ENCODE measurements at regions not wholly inside any gene's neighbourhood (a gene's known extent, or its start where the extent isn't known, plus 50 kb on each side); places are given as distances from the start of the nearest gene placed in this dataset.

DNA sequence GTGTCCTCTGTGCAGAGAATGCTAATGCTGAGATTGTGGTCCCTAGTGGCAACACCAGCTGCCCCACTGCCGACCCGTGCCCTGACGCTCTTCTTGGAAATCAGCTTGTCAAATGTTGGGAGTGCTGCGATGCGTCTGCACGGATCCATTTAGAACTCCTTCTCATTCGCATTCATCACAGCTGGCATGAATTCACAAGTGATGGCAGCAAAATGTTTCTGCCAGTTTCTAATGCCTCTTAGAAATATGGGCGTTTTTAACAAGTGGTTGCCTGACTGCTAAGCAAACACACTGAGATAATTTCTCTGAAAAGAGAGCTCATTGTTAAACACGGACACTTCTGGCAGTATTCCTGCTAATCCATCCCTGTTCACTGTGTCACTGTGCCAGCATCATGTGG, 131.9 kb upstream of the KCNJ6 start:
- no TSS peak for BruUV-seq (replicated peaks)
- Histone ChIP-seq H3K14ac (replicated peaks; ENCODE audit: low read depth, low read length) (no peak overlapping the region), H4K20me1 (ENCODE audit: insufficient read depth, low read length) (no peaks in the 10 kb centered on the region), H3K4ac (ENCODE audit: low read depth, low read length) (no peak overlapping the region), H3K4me2 (ENCODE audit: low read depth, low read length) (no peak overlapping the region), H3K9me1 (ENCODE audit: insufficient read depth, low read length) (no peaks in the 10 kb centered on the region), H3K79me1 (ENCODE audit: low read depth in 1 of 2, low read length in 2 of 2) (no peaks in the 10 kb centered on the region), H3K9me3 (ENCODE audit: control insufficient read depth, insufficient read depth, low read length) (no peaks in the 10 kb centered on the region), H4K8ac (ENCODE audit: low read depth in 2 of 2, low read length in 2 of 2) (no peak overlapping the region), H3K9ac (ENCODE audit: low read depth, low read length) (no peak overlapping the region), H2AFZ (replicated peaks; ENCODE audit: low read length, poor library complexity) (no peak overlapping the region), H3K4me1 (ENCODE audit: control insufficient read depth, insufficient read depth, low read length) (no peaks in the 10 kb centered on the region), H4K5ac (ENCODE audit: low read depth, low read length) (no peak overlapping the region), H2BK120ac (ENCODE audit: low read depth, low read length) (no peak overlapping the region), H3K56ac (ENCODE audit: extremely low read depth, insufficient read depth, low read length) (no peak overlapping the region), H3K4me3 (ENCODE audit: insufficient read depth, low read depth, low read length) (no peak overlapping the region), H2BK15ac (ENCODE audit: low read depth, low read length) (no peak overlapping the region), H3K18ac (ENCODE audit: low read depth, low read length) (no peak overlapping the region), H3K27ac (ENCODE audit: insufficient read depth, low read length) (no peak overlapping the region), H2AK9ac (replicated peaks; ENCODE audit: low read depth, low read length, poor library complexity) (no peak overlapping the region), H2BK20ac (ENCODE audit: low read depth, low read length) (no peak overlapping the region), H4K91ac (ENCODE audit: insufficient read depth, low read depth, low read length) (no peak overlapping the region), H3K36me3 (ENCODE audit: control insufficient read depth, insufficient read depth, low read length) (no peaks in the 10 kb centered on the region), H3K27me3 (ENCODE audit: control insufficient read depth, insufficient read depth, low read length) (0 out of 2 replicates have a peak, but pooled peaks cover 3% of the 10 kb centered on the region), H3K23ac (ENCODE audit: low read depth, low read length) (no peak overlapping the region), H2AK5ac (ENCODE audit: low read depth, low read length) (no peak overlapping the region), H2BK5ac (ENCODE audit: low read depth, low read length, poor library complexity, severe bottlenecking) (no peak overlapping the region)
- 18% methylated on average over 2 of the region's 9 CpGs; no CpG with 5 or more reads in 1 of the 2 experiments for WGBS, 2 experiments (ENCODE audit: extremely low coverage in 2 of 2, insufficient read length in 1 of 2)
- CTCF ChIA-PET, result interaction anchor here (1.4 kb wide), 1 partner anchor 9 kb away, joined by 3 read pairs; no protein-coding TSS in a partner anchor
- in situ Hi-C loops (cut with MboI; ENCODE audit: low sequenced_read_pairs), result no loop called here
- no peak for ATAC-seq (ENCODE audit: low read depth)
- intact Hi-C loops (cut with micrococcal nuclease), result no loop called here
- no peak for DNase-seq
- TF ChIP-seq MAZ (IDR thresholded peaks at IDR 0.05; ENCODE audit: borderline replicate concordance, low read depth, low read length) (no peak), RAD21 (IDR thresholded peaks at IDR 0.05; ENCODE audit: low read length) (no peak), CEBPB (IDR thresholded peaks at IDR 0.05; ENCODE audit: low read depth, low read length) (no peak), FOS (IDR thresholded peaks at IDR 0.05; ENCODE audit: low read depth, low read length) (no peak), CTCF (conservative IDR thresholded peaks at IDR 0.05; ENCODE audit: low read depth, low read length) (no peak), POLR2A (IDR thresholded peaks at IDR 0.05; ENCODE audit: low read depth, low read length) (no peak), BHLHE40 (IDR thresholded peaks at IDR 0.05; ENCODE audit: low read depth, low read length) (no peak), MAFK (IDR thresholded peaks at IDR 0.05; ENCODE audit: low read depth, low read length) (no peak), CHD1 (IDR thresholded peaks at IDR 0.05; ENCODE audit: low read depth, low read length) (no peak)
- POLR2A ChIA-PET (ENCODE audit: unreplicated experiment), result no interaction called here
- dilution Hi-C loops (cut with HindIII; ENCODE audit: low sequenced_read_pairs, unreplicated experiment), result no loop called here

Measured in IMR-90 (cell line).